Osteocyte (in vitro differentiated cells): ENCODE measurements at regions not wholly inside any gene's neighbourhood (a gene's known extent, or its start where the extent isn't known, plus 50 kb on each side); places are given as distances from the start of the nearest gene placed in this dataset.

Experiments used
- DNase-seq: peaks from one replicate; pipeline ENCODE4 v3.0.0; 2021; ENCODE audit warnings: mixed read lengths; ENCODE audit not compliant: unreplicated experiment; ENCODE audit errors: extremely low spot score
- H3K27ac Mint-ChIP-seq: one replicate; pipeline ENCODE4 v1.8.0; 2021; ENCODE audit warnings: mild to moderate bottlenecking, mixed read lengths; ENCODE audit not compliant: unreplicated experiment
- H3K27me3 Mint-ChIP-seq: one replicate; pipeline ENCODE4 v1.8.0; 2021; ENCODE audit warnings: mixed read lengths; ENCODE audit not compliant: unreplicated experiment
- H3K36me3 Mint-ChIP-seq: one replicate; pipeline ENCODE4 v1.8.0; 2021; ENCODE audit warnings: mixed read lengths; ENCODE audit not compliant: unreplicated experiment
- H3K4me1 Mint-ChIP-seq: one replicate; pipeline ENCODE4 v1.8.0; 2021; ENCODE audit warnings: mixed read lengths; ENCODE audit not compliant: unreplicated experiment
- H3K4me3 Mint-ChIP-seq: one replicate; pipeline ENCODE4 v1.8.0; 2021; ENCODE audit warnings: mild to moderate bottlenecking, moderate library complexity, mixed read lengths; ENCODE audit not compliant: unreplicated experiment
- H3K9me3 Mint-ChIP-seq: one replicate; pipeline ENCODE4 v1.8.0; 2021; ENCODE audit warnings: mixed read lengths; ENCODE audit not compliant: unreplicated experiment
- CTCF ChIP-seq: fragments of 200-600 bp; sonication (generic); IDR thresholded peaks from 2 replicates; pipeline ENCODE4 v1.5.0; 2021; ENCODE audit warnings: antibody characterized with exemption, mild to moderate bottlenecking, moderate library complexity

- H3K4me3 Mint-ChIP-seq: no peak overlapping the region
- TF ChIP-seq CTCF: no peak
- no peak overlapping the region for H3K27ac Mint-ChIP-seq
- no peaks in the 10 kb centered on the region for H3K4me1 Mint-ChIP-seq
- H3K36me3 Mint-ChIP-seq: no peaks in the 10 kb centered on the region
- DNase-seq: no peak
- H3K9me3 Mint-ChIP-seq: no peaks in the 10 kb centered on the region
- no peaks in the 10 kb centered on the region for H3K27me3 Mint-ChIP-seq
These were observed 327.5 kb upstream of the DIO3 start for GRCh38 chr14:101233808-101234207.

GRCh38 chr14:101234244-101234937, 326.9 kb upstream of the DIO3 start:
- Mint-ChIP-seq H3K27me3 (peaks cover 3% of the 10 kb centered on the region), H3K4me1 (no peaks in the 10 kb centered on the region), H3K36me3 (no peaks in the 10 kb centered on the region), H3K9me3 (no peaks in the 10 kb centered on the region), H3K27ac (no peak overlapping the region), H3K4me3 (no peak overlapping the region)
- TF ChIP-seq CTCF: no peak
- peak; percentile 49 for DNase-seq

GRCh38 chr14:101234999-101235334, 326.3 kb upstream of the DIO3 start:
- Mint-ChIP-seq H3K4me1 (no peaks in the 10 kb centered on the region), H3K27ac (no peak overlapping the region), H3K27me3 (peaks cover 3% of the 10 kb centered on the region), H3K4me3 (no peak overlapping the region), H3K36me3 (no peaks in the 10 kb centered on the region), H3K9me3 (no peaks in the 10 kb centered on the region)
- no peak for DNase-seq
- TF ChIP-seq CTCF: no peak

GRCh38 chr14:101235335-101236103, 325.8 kb upstream of the DIO3 start:
- no peaks in the 10 kb centered on the region for H3K36me3 Mint-ChIP-seq
- no peak for DNase-seq
- H3K4me3 Mint-ChIP-seq: no peak overlapping the region
- H3K27ac Mint-ChIP-seq: no peak overlapping the region
- H3K27me3 Mint-ChIP-seq: peaks cover 3% of the 10 kb centered on the region
- H3K9me3 Mint-ChIP-seq: no peaks in the 10 kb centered on the region
- TF ChIP-seq CTCF: peak; percentile 90
- H3K4me1 Mint-ChIP-seq: no peaks in the 10 kb centered on the region

- peaks cover 3% of the 10 kb centered on the region for H3K9me3 Mint-ChIP-seq
- TF ChIP-seq CTCF: no peak
- no peak overlapping the region for H3K27ac Mint-ChIP-seq
- H3K27me3 Mint-ChIP-seq: peaks cover 8% of the 10 kb centered on the region
- no peak for DNase-seq
- H3K36me3 Mint-ChIP-seq: no peaks in the 10 kb centered on the region
- H3K4me1 Mint-ChIP-seq: no peaks in the 10 kb centered on the region
- H3K4me3 Mint-ChIP-seq: no peak overlapping the region
These were observed 324.6 kb upstream of the DIO3 start for GRCh38 chr14:101236496-101237251.
